SK-N-MC (cell line): ENCODE measurements at regions not wholly inside any gene's neighbourhood (a gene's known extent, or its start where the extent isn't known, plus 50 kb on each side); places are given as distances from the start of the nearest gene placed in this dataset.
"Not testable (repeated sequence)": the region's sequence is repeated elsewhere in the genome, so short reads cannot be mapped to it uniquely, and the experiment has no call there.

Source experiments
- EZH2 ChIP-seq: fragments of 200-600 bp; sonication (generic); IDR thresholded peaks from one replicate; pipeline ENCODE4 v1.6.1; 2017; ENCODE audit warnings: antibody characterized with exemption
- FOXP2 ChIP-seq: optimal IDR thresholded peaks from 2 replicates; pipeline ENCODE3; 2011; ENCODE audit warnings: mild to moderate bottlenecking, moderate library complexity; ENCODE audit not compliant: insufficient read depth; ENCODE audit errors: extremely low read length, control extremely low read depth
- POLR2AphosphoS5 ChIP-seq: IDR thresholded peaks from 2 replicates; pipeline ENCODE4 v1.6.1; 2012; ENCODE audit warnings: mild to moderate bottlenecking, low read depth, low read length, borderline replicate concordance

GRCh38 chr3:166967714-166968113 lies 412.4 kb downstream of the ZBBX start:
- TF ChIP-seq EZH2, POLR2AphosphoS5, FOXP2: not testable (repeated sequence)
